Frontal cortex (tissue), 3 donors: ENCODE measurements at regions not wholly inside any gene's neighbourhood (a gene's known extent, or its start where the extent isn't known, plus 50 kb on each side); places are given as distances from the start of the nearest gene placed in this dataset.

Experiments
- DNase-seq, 2 donors: peaks; one replicate each; pipeline ENCODE4 v3.0.0; 2012; ENCODE audit warnings: low spot score in 2 of 2
- FAIRE-seq: peaks from 2 replicates; lab custom pipeline; 2012; peaks lifted over from hg19 to GRCh38; lab: Jason Lieb, UNC
- donor health status: control.
- donor health status: control.
- donor health status: control.

DNA sequence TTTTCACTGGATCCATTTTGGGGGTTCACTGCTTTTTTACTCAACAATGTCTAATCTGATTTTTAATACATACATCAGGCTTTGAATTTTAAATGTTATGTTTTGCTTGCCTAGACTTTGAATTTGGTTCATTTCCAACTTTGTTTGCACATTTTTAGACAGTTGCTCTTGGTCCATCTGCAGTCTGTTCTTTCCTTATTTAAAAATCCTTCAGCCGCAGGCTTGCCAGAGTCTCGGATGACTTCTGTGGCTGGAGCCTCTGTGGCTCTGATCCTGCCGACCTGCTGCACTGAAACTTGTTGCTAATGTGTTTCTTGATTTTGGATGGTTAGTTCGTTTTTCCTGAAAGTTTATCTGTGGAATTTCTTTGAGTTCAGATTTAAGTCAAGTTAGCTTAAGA is 172.0 kb upstream of the ALKAL2 start:
- no peak for DNase-seq
- no peak for FAIRE-seq

DNA sequence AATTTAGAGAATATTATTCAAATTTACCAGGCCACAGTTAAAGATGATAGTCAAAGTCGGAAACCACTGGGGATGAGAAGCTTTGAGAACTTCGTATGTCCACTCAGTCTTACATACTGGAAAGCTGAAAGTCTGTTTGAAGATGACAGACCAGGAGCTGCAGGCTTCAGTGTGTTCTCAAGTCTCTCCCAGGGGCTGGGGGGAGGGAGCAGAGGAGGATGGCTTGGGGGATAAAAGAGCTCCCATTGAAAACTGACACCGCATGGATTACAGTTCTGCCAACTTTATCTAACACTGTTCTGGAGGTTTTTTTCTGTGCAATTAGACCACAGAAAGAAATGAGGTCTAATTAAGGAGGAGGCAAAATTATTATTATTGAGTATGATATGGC is 170.5 kb upstream of the ALKAL2 start:
- DNase-seq (no peak), FAIRE-seq (no peak)

GRCh38 chr2:457792-458424 is 170.0 kb upstream of the ALKAL2 start:
- DNase-seq (no peak), FAIRE-seq (no peak)

DNA sequence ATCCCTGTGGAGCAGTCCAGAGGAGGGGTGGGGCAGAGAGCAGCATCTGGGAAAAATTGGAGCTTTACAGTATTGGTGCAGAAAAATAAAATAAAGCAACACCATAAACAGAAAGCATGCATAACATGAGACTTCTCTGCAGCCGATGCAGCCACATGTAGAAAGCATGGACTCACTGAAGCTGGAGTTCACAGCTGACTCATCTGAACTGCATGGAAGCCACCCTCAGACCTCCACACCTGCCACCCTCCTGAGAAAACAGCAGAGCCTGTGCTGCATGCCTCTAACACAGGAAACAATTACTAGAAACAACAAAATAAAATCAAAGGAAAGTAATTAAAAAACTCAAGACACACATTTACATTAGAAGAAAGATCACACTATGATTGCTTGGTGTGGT is 169.4 kb upstream of the ALKAL2 start:
- DNase-seq (no peak), FAIRE-seq (no peak)

- DNase-seq (no peak), FAIRE-seq (no peak)
These were observed 168.0 kb upstream of the ALKAL2 start for GRCh38 chr2:455913-456312.

- DNase-seq: no peak
- no peak for FAIRE-seq
These were observed 167.3 kb upstream of the ALKAL2 start for GRCh38 chr2:455015-455705.

DNA sequence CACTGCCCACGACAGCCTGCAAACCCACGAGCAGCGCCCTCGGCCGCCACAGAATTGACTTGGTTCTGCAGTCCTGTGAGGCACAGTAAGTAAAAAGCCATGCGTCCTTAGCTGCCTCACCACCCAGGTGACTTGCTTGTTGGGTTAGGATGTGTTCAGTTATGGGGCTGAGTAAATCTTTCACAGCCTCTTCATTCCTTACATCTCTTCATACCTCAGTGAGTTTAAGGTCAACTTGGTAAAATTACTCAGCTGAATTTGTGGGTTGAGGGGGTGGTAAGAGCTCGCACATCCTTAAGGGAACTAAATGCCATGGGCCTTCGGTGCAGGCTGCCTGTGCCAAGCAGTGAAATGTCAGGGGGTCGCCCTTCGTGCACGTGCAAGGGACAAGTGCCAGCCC is 165.2 kb upstream of the ALKAL2 start:
- no peak for FAIRE-seq
- no peak for DNase-seq

DNA sequence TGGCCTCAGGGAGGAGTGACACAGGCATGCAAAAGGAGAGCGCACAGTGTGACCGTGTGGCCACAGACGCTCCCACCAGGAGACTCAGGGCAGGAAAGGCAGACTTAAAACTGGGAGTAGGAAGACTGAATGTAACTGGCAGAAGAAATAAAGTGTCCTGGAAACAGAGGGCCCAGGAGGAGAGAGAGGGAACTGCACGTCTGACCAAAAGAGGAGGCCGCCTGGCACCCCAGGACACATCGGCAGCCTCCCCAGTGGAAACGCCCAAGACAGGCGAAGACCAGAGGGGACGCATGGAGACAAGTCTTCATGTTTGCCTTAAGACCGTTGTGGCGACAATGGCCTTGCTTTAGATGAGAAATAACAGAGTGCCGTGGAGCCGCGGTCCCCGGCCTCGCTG is 163.6 kb upstream of the ALKAL2 start:
- FAIRE-seq: no peak
- DNase-seq: no peak

DNA sequence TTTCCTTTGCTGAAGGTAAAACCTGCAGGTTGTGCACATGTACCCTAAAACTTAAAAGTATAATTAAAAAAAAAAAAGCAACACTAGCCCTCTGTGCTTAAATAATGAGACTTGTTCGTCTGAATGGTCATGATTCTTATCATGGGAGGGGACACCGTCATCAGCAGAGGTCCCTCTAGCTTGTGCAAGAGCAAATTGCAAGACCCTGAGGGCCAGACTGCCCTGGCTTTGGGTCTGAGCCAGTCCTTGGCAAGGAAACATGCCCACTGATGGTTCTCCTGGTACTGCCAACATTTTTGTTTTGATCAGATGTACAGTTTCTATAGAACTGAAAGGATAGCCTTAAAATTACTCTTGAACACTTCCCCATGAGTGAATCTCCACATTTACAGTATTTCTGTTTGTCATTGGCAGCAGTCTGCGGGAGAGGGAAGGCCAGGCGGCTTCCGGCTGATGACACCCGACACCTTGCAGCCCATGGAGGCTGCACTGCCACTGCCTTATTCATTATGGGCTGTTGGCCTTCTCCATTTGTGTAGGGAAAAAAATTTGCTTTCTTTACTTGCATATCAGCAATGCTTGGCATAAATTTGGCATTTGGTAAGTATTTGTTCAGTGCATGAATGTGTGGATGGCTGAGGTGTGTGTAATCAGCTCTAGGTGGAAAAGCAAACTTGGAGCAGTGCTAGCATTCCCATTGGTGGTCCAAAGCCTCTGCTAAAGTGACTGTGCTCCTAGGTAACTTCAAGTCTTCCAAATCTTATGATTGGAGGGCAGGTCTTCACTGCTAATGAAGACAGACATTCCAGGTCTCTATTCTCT is 161.6 kb upstream of the ALKAL2 start:
- DNase-seq (no peak), FAIRE-seq (no peak)

DNA sequence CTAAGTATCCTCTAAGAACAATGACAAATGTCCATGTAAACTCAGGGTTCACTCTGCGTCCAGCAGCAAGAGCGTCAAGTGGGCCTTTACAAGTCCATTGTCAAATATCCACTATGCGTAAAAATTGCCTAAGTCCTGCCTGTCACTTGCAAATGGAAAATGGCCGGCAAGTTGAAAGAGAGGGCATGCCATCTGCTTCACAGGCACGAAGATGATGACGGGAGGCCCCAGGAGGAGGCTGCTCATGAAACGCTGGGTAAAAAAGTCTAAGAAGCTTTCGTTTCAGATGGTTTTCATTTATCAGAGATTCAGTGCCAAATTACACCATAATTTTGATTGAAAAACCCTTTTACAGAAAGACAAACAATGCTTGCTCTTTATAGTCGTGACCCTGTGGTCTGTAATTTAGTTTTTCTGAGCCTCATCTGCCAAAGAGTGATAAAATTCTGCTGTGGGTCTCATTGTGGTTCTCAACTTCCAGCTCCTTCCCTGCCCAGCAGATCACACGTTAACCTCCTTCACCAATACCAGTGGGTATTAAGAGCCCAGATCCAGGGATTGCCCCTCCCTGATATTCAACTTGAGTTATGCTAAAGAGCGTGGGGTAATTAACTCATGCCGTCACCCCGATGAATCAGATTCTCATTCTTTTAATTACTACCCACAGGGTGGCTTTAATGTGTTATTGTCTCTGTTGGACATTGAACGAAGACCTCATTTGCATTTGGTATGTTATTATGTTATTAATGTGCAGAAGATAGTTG is 160.2 kb upstream of the ALKAL2 start:
- FAIRE-seq (no peak), DNase-seq (no peak)

- FAIRE-seq (no peak), DNase-seq (no peak)
These were observed 159.2 kb upstream of the ALKAL2 start for GRCh38 chr2:446963-447530.

DNA sequence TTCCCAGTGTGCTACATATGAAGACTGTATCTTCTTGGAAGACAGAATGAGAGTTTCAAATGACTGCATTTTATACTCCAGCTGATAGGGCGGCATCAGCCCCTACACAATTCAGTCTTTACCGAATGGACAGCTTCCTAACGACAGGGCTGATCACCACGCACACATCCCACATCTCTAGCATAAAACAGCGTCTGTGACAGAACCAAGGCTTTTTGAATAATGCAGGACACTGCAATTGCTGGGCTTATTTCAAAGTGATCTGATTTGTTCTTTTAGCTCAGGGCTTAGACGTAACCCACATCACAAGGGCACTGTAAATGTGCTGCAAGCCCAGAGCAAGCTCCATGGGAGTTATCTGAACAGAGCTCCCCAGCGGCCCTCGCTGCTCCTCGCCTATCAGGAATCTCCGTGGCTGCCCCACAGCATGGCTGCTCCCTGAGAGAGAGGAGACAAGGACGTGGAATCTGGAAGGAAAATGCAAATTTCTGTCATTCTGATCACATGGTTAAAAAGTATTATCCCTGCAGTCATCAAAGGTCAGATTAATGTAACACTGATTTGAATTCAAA is 158.5 kb upstream of the ALKAL2 start:
- FAIRE-seq (no peak), DNase-seq (no peak)

- DNase-seq (no peak), FAIRE-seq (no peak)
These were observed 158.0 kb upstream of the ALKAL2 start for GRCh38 chr2:445896-446295.

GRCh38 chr2:444937-445884 is 157.3 kb upstream of the ALKAL2 start:
- FAIRE-seq (no peak), DNase-seq (no peak)

- FAIRE-seq: no peak
- no peak for DNase-seq
These were observed 155.8 kb upstream of the ALKAL2 start for GRCh38 chr2:443741-444140.

- FAIRE-seq: no peak
These were observed 155.3 kb upstream of the ALKAL2 start for GRCh38 chr2:443216-443615.

GRCh38 chr2:441258-442022 is 153.5 kb upstream of the ALKAL2 start:
- no peak for FAIRE-seq
- DNase-seq: no peak

More at GRCh38 chr2:443216-443615, 155.3 kb upstream of the ALKAL2 start:
- DNase-seq: no peak

- FAIRE-seq (no peak), DNase-seq (no peak)
These were observed 152.5 kb upstream of the ALKAL2 start for GRCh38 chr2:440403-440740.
